ENCODE measurements at regions not wholly inside any gene's neighbourhood (a gene's known extent, or its start where the extent isn't known, plus 50 kb on each side); places are given as distances from the start of the nearest gene placed in this dataset.

DNA sequence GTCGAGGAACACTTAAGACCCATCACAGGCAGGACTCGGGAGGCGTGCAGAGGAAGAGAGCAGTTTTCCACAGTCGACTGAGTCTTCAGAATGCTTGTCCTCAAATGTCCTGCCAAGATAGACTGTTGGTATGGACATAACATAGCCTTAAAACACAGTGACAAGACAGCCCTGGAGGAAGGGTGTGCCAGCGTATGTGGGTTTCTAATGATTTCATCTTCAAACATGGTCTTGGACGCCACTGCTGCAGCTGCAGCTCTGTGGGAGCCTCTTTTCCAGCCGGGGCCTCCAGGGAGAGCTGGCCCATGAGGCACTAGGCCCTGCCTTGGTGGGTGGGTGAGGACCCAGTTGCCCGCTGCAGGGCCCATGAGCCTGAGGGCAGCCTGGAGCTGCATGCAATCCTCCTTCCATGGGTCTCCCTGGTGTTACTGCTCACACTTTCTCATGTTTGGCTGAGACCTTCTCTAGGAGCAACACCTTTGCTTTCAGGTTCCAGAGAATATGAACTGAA, 198.6 kb downstream of the KLF13 start:
- peak; percentile 61 for DNase-seq (ENCODE audit: low spot score)
- intact Hi-C loops (cut with DNase I), result no loop called here

DNA sequence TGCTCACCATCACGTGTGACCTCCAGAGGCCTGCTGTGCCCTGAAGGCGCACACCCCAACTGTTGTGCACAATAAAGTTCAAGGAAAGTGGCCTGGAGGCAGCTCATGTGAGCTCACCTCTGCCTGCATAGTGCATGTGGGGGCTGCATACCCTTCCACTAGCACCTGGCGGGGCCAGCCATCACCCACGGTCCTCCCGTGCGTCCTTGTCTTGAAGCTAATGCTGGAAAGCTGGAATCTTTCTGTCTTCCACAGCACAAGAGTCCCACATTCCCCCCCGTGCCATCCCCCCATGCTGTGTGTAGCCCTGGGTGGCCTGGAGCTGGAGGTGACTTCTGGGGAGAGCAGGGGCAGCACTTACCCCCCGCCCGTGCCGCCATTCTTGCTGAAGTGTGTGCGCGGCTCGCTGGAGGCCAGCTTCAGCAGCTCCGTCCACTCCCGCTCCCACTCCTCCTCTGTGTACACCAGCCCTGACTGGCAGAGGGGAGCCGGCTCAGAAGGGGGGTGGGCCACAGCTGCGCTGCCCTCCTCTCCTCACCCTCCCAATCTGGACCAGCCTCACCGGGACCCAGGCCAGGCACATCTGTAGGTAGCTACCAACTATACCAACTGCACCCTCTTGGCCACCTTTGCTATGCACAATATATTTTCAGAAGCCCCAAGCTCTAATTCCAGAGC, 199.5 kb downstream of the KLF13 start:
- intact Hi-C loops (cut with DNase I), result no loop called here
- peak; percentile 82 for DNase-seq (ENCODE audit: low spot score)

DNA sequence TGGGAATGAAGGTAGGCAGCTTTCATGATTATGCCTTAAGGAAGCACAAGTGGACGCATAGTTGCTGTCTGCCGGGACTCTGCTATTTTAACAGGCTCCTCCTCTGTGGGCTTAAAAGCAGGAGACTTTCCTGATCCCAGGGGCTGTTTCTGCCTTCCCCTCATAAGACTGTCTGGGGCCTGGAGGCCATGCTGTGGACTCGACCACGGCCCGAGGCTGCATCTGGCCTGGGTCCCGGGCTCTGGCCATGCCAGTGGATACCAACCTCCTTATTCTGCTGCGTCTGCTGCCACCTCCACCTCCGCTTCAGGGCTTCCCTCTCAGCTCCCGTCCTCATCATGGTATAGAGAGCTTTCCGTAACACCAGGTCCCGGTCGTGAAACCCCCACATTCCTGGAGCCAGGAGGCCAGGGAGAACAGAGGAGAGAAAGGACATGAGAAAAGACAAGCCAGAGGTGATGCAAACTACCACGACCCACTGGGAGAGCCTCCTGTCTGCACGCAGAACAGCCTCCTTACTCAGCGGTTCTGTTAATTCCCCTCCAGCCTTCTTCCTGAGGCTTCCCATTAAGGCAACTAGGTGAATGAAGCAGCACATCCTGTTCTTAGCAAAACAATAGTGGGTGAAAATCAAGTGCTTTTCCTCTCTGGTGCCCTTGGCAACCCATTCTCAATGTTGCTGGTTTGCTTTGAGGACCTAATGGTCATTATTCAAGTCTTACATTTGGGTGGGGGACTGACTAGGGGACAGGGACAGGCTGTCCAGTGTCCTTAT, 200.5 kb downstream of the KLF13 start:
- intact Hi-C loops (cut with DNase I), result no loop called here
- DNase-seq (ENCODE audit: low spot score), result peak; percentile 64

DNA sequence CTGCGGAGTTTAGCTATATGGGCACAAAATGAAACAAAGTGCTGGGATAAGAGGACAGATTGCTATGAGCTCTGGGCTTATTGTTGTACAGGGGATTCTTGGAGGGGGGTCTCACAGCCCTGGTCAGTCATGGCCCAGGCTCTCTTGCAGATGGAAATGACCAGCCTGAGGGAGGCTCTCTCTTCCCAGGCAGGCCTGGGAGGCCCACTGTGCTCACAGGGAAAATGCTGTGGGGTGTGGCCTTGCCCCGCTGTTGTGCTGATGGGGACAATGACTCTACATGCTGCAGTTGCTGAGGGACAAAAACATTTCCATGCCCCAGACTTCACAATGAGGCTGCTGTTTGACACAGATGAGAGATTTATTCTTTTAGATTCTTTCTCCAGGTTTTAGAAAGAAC, 202.2 kb downstream of the KLF13 start:
- intact Hi-C loops (cut with DNase I), result no loop called here
- no peak for DNase-seq (ENCODE audit: low spot score)

DNA sequence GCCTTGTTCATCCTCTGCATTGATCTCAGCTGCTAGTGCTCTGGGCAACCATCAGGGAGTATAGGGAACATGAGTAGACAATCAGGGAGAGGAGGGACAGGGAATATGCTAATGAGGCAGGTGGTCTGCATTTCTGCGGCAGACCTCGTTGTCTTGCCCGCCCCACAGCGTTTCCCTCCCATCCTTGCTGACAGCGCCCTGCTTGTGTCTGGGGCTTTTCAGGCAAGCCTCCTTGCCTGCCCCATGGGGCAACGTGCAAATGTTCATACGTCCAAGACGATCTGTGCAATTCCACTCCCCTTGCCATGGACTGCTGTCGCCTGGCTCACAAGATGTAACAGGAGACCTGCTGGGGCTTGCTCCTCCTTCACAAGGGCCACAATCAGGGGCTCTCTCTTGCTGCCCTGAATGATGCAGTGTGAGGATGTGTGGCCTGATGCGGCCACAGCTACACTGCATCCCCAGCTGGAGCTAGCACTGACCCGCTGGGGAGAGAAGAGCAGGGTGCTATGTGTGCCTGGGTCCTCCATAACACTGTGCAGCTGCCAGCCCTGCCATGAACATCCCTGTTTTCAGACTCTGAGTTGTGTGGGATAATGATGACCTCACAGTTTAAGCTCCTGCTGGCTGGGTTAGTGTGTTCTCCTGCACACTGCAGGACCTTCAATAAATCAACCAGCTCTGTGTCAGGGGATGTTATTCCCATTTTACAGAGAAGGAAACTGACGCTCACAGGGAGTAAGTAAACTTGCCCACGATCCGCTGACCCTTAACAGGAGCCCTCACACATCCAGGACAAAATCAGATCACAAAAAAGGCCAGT, 211.3 kb downstream of the KLF13 start:
- no peak for DNase-seq (ENCODE audit: low spot score)
- intact Hi-C loops (cut with DNase I), result no loop called here

GRCh38 chr15:31540633-31541032, 214.0 kb downstream of the KLF13 start:
- intact Hi-C loops (cut with DNase I), result no loop called here
- no peak for DNase-seq (ENCODE audit: low spot score)

- DNase-seq (ENCODE audit: low spot score), result no peak
- intact Hi-C loops (cut with DNase I), result no loop called here
Observed at GRCh38 chr15:31544361-31544760, 217.7 kb downstream of the KLF13 start.

- DNase-seq (ENCODE audit: low spot score), result no peak
- intact Hi-C loops (cut with DNase I), result no loop called here
Observed at GRCh38 chr15:31545257-31545656, 218.6 kb downstream of the KLF13 start.

DNA sequence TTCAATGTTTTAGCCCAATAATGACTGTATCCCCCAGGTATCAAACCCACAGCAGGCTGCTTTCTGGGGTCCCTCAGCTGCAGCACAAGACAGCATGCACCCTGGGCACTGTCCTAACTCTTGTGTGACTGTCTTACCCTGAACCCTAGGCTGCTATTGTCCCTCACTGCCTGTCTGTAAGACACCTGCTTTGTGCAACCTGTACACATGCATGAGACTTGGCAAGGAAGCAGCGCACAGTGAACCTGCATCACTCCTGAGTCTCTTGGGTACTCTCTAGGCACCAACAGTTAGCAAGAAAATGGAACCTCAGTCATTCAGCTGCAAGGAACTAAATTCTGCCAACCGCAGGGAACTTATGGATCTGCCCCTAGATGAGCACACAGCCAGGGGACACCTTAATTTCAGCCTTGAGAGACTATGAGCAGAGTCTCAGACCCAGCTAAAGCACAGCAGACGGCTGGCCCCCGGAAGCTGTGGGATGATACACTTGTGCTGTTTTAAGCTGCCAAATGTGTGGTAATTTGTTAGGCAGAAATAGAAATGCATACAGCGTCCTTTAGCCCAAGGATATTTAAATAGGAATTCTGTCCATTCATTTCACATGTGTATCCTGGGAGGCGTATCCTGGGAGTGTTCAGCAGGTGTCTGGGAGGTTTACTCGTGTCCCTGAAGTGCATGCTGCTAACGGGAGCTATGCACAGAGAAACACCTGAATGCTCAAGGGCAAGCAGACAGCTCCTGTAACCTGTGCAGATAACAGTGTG, 223.8 kb downstream of the KLF13 start:
- intact Hi-C loops (cut with DNase I), result no loop called here
- no peak for DNase-seq (ENCODE audit: low spot score)

GRCh38 chr15:31551323-31551722, 224.7 kb downstream of the KLF13 start:
- intact Hi-C loops (cut with DNase I), result no loop called here

GRCh38 chr15:31552482-31553099, 226.0 kb downstream of the KLF13 start:
- intact Hi-C loops (cut with DNase I), result no loop called here
- no peak for DNase-seq (ENCODE audit: low spot score)

More at GRCh38 chr15:31551323-31551722, 224.7 kb downstream of the KLF13 start:
- DNase-seq (ENCODE audit: low spot score), result no peak

- peak; percentile 95 for DNase-seq (ENCODE audit: low spot score)
- intact Hi-C loops (cut with DNase I), result no loop called here
Observed at GRCh38 chr15:31554261-31554660, 227.6 kb downstream of the KLF13 start.

DNA sequence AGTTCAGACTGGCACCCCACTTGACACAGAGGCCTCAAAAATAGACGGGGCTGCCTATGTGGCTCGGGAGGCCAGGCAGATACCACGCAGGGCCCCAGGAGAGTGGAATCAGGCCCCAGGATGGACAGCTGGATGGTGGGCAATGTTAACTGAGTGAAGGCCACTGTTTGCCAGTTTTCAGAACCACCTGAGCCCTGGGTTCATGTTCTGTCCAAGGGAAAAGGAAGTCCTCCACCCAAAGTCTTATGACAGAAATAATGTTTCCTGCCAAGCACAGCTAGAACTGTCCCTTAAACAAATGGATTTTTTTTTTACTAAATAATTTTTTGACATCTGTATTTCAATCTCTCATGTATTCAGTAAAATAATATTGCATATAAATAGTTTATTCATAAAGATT, 228.4 kb downstream of the KLF13 start:
- DNase-seq (ENCODE audit: low spot score), result no peak
- intact Hi-C loops (cut with DNase I), result no loop called here

GRCh38 chr15:31556494-31557150, 230.0 kb downstream of the KLF13 start:
- intact Hi-C loops (cut with DNase I), result no loop called here

GRCh38 chr15:31557899-31558298, 231.3 kb downstream of the KLF13 start:
- intact Hi-C loops (cut with DNase I), result no loop called here
- DNase-seq (ENCODE audit: low spot score), result peak; percentile 75

More at GRCh38 chr15:31556494-31557150, 230.0 kb downstream of the KLF13 start:
- DNase-seq (ENCODE audit: low spot score), result no peak

GRCh38 chr15:31558840-31559239, 232.2 kb downstream of the KLF13 start:
- peak; percentile 65 for DNase-seq (ENCODE audit: low spot score)
- intact Hi-C loops (cut with DNase I), result no loop called here

DNA sequence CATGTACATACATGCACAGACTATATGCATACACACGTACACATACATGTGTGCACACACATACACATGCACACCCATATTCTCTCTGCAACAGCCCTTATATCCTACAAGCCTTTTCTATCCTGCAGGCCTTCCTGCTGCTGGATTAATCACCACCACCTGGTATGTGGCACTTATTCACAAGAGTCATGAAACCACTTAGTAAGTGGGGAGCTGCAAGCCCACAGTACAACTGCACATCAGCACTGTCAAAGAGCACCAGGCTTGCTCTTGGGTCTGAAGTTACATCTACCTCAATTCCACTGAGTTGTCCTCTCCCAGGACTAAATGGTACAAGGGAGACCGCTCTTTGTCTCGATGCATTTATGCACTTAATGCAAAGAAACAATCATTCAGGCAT, 233.2 kb downstream of the KLF13 start:
- no peak for DNase-seq (ENCODE audit: low spot score)
- intact Hi-C loops (cut with DNase I), result no loop called here

DNA sequence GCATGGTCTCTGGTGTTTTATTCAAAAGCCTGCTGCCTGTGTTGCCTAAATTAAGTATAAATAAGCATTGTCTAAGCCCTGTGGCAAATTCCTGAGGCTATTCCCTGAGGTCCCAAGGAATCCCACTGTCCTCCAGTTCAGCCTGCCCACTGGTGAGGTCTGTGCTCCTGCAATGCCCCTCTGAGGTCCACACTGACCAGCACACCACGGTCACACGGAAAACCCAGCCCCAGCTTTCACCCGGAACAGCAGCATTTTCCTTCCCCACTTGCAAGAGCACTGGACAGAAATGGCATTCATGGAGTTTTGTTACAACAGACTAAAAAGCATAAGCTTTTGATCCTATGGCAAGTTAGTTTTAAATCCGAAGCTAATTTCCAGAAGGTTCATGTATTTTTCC, 234.0 kb downstream of the KLF13 start:
- DNase-seq (ENCODE audit: low spot score), result no peak
- intact Hi-C loops (cut with DNase I), result no loop called here

Data from posterior vena cava (tissue), 2 donors.